Central memory CD8-positive, alpha-beta T cell (primary cell): ENCODE measurements at regions not wholly inside any gene's neighbourhood (a gene's known extent, or its start where the extent isn't known, plus 50 kb on each side); places are given as distances from the start of the nearest gene placed in this dataset.
"Not testable (repeated sequence)": the region's sequence is repeated elsewhere in the genome, so short reads cannot be mapped to it uniquely, and the experiment has no call there.

ENCODE experiments used
- ATAC-seq: fragments of 150-1000 bp; cut with Tn5 transposase; replicated peaks from 2 replicates; pipeline ENCODE4 v1.10.0; 2022; ENCODE audit warnings: mild to moderate bottlenecking, moderate FRiP score, moderate number of reproducible peaks; ENCODE audit not compliant: poor library complexity, severe bottlenecking; ENCODE audit errors: extremely low read depth
- DNase-seq, 2 donors: peaks; one replicate each; pipeline ENCODE4 v3.0.0; 2021; ENCODE audit warnings: low spot score in 2 of 2
- H3K27ac Mint-ChIP-seq: one replicate; pipeline ENCODE4 v1.8.0; 2022; ENCODE audit warnings: low read depth, mild to moderate bottlenecking, moderate library complexity, mixed read lengths
- H3K27me3 Mint-ChIP-seq: one replicate; pipeline ENCODE4 v1.8.0; 2022; ENCODE audit warnings: mixed read lengths
- H3K36me3 Mint-ChIP-seq: one replicate; pipeline ENCODE4 v1.8.0; 2022; ENCODE audit warnings: mild to moderate bottlenecking, moderate library complexity, mixed read lengths; ENCODE audit not compliant: insufficient read depth
- H3K4me1 Mint-ChIP-seq: one replicate; pipeline ENCODE4 v1.8.0; 2022; ENCODE audit warnings: mixed read lengths
- H3K4me3 Mint-ChIP-seq: one replicate; pipeline ENCODE4 v1.8.0; 2022; ENCODE audit warnings: mild to moderate bottlenecking, moderate library complexity, mixed read lengths
- H3K9me3 Mint-ChIP-seq: one replicate; pipeline ENCODE4 v1.8.0; 2022; ENCODE audit warnings: mixed read lengths

DNA sequence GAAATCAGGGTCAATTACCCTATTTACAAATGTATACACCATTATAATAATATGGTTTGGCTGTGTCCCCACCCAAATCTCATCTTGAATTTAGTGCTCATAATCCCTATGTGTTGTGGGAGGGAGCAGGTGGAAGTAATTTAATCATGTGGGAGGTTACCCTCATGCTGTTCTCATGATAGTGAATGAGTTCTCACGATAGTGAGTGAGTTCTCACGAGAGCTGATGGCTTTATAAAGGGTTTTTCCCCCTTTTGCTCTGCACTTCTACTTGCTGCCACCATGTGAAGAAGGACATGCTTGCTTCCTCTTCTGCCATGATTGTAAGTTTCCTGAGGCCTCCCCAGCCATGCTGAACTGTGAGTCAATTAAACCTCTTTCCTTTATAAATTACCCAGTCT is 426.2 kb downstream of the AGTPBP1 start:
- not testable (repeated sequence) for DNase-seq, ATAC-seq, H3K27ac Mint-ChIP-seq, H3K4me3 Mint-ChIP-seq, H3K4me1 Mint-ChIP-seq, H3K36me3 Mint-ChIP-seq
- peaks cover 18% of the 10 kb centered on the region for H3K9me3 Mint-ChIP-seq
- peaks cover 33% of the 10 kb centered on the region for H3K27me3 Mint-ChIP-seq

DNA sequence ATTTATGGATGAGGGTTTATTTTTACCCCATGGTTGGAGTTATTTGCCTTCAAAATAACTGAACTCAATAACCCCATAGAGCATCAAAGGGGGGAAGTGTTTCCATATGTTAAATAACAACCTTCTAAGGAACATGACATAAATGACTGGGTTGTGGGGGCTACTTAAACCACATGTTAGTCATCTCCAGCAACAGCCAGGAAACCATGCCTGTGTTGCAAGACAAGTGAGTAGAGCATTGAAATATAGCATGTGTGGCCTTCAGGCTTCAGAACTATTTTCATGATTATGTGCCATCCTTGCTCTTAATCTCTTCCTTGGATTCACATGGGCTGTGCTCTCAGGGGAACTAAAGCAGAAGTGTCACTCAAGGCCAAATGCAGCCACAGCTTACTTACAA is 431.2 kb downstream of the AGTPBP1 start:
- peaks cover 18% of the 10 kb centered on the region for H3K9me3 Mint-ChIP-seq
- no peaks in the 10 kb centered on the region for H3K36me3 Mint-ChIP-seq
- H3K27ac Mint-ChIP-seq: no peak overlapping the region
- DNase-seq (no peak), ATAC-seq (no peak)
- no peaks in the 10 kb centered on the region for H3K4me1 Mint-ChIP-seq
- no peak overlapping the region for H3K4me3 Mint-ChIP-seq
- H3K27me3 Mint-ChIP-seq: peaks cover 18% of the 10 kb centered on the region

DNA sequence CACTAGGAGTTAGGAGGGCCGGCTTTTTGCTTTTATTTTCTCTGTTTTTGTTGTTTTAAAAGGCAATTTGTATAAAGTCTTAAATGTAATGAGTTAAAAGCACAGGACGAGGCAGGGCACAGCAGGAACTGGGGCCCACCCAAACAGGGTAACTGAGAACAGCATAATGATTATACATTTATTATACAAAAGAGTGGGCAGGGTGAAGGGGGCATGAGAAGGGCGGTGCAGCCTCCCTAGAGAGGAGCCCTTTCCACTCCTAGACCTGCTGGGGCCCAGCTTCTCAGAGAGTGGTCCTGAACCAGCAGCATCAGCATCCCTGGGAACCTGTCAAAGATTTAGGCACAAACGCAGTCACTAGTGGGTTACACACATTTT is 438.0 kb downstream of the AGTPBP1 start:
- Mint-ChIP-seq H3K9me3 (no peaks in the 10 kb centered on the region), H3K27ac (no peak overlapping the region), H3K36me3 (no peaks in the 10 kb centered on the region), H3K4me3 (no peak overlapping the region), H3K27me3 (peaks cover 44% of the 10 kb centered on the region), H3K4me1 (no peaks in the 10 kb centered on the region)
- ATAC-seq: no peak
- DNase-seq: no peak

DNA sequence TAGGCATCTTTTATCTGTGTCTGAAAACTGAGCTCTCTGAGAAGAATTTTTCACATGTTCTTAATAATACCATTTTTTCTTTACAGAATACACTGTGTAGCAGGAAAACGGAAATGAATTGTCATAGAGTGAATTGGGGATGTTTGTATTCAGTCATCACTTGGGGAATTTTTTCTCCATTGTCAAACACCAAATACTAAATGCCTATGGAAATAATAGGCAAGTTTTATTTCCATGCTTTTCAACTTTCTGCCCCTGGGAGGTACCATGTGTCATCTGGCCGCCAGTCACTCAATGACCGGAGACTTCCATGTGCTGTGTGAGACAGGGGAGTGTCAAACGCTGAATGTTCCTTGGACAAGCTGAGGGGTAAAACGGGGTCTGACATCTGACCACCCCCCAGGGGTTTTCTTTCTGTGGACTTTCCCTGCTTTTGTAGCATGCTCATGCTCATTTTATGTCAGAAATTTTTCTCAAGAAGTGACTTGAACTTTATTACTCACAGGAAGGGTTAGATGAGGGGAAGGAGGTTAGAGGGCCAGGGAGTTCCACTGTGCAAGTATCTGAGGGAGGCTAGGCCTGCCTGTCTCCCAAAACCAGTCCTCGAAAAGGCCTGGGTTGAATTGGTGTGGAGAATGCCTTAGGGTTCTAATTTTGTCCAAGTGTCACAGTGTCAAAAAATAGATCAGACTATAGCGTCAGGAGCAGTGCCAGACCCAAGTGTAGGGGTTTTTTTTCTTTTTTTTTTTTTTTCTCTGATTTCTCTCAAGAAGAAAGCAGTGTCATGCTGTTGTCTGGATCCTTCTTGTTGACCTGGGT is 438.6 kb downstream of the AGTPBP1 start:
- DNase-seq: no peak
- Mint-ChIP-seq H3K27ac (no peak overlapping the region), H3K4me1 (no peaks in the 10 kb centered on the region), H3K36me3 (no peaks in the 10 kb centered on the region), H3K9me3 (no peaks in the 10 kb centered on the region), H3K27me3 (peaks cover 50% of the 10 kb centered on the region), H3K4me3 (no peak overlapping the region)
- no peak for ATAC-seq

DNA sequence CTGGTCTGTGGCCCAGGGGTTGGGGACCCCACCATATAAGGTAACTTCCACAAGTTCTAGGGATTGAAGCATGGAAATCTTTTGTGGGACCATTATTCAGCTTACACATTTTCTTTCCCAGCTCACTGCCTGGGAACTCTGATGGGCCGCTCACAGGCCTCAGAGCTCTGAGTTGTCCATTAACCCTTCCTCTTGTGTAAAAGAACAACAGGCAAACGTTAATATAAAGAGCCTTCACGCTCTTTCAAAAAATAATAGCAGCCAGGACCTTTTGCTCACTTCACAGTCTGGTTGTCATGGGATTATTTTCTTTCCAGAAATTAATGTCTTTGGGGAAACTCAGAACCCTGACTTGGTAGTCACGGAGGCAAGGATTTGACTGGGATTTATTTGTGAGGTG is 443.3 kb downstream of the AGTPBP1 start:
- no peak overlapping the region for H3K4me3 Mint-ChIP-seq
- H3K27ac Mint-ChIP-seq: no peak overlapping the region
- H3K9me3 Mint-ChIP-seq: no peaks in the 10 kb centered on the region
- no peaks in the 10 kb centered on the region for H3K36me3 Mint-ChIP-seq
- DNase-seq (no peak), ATAC-seq (no peak)
- no peaks in the 10 kb centered on the region for H3K4me1 Mint-ChIP-seq
- H3K27me3 Mint-ChIP-seq: peaks cover 59% of the 10 kb centered on the region

DNA sequence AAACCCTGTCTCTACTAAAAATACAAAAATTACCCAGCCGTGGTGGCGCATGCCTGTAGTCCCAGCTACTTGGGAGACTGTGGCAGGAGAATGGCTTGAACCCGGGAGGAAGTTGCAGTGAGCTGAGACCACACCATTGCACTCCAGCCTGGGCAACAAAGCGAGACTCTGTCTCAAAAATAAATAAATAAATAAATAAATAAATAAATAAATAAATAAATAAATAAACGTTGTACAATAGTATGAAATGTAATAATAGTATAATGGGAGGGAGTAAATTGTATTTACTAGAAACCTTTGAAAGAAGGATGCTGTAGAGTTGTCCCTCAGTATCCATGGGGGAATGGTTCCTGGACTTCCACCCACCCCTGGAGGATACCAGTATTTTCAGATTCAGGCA is 446.5 kb downstream of the AGTPBP1 start:
- H3K4me1 Mint-ChIP-seq, H3K36me3 Mint-ChIP-seq, DNase-seq, H3K9me3 Mint-ChIP-seq, H3K4me3 Mint-ChIP-seq, ATAC-seq, H3K27ac Mint-ChIP-seq: not testable (repeated sequence)
- peaks cover 37% of the 10 kb centered on the region for H3K27me3 Mint-ChIP-seq

DNA sequence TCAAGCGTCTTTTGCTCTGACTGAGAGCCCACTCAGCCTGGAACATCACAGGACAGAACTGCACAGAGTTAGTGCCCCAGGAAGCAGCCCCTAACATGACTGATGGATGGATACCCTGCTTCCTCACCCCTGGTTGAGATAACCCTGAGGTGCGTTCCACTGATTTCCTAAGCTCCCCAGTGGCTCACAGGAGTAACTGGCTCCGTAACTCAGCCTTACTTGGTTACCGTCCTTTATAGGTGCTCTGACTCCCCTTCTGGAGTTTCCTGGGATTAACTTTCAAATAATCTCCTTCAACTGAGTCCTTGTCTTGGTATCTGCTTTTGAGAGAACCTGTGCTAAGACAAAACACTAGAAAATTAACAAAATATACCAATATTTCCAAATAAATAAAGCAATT is 449.5 kb downstream of the AGTPBP1 start:
- Mint-ChIP-seq H3K4me1 (peaks cover 15% of the 10 kb centered on the region), H3K36me3 (peaks cover 6% of the 10 kb centered on the region), H3K9me3 (no peaks in the 10 kb centered on the region), H3K27ac (no peak overlapping the region), H3K4me3 (no peak overlapping the region), H3K27me3 (peaks cover 9% of the 10 kb centered on the region)
- no peak for ATAC-seq
- DNase-seq: no peak

DNA sequence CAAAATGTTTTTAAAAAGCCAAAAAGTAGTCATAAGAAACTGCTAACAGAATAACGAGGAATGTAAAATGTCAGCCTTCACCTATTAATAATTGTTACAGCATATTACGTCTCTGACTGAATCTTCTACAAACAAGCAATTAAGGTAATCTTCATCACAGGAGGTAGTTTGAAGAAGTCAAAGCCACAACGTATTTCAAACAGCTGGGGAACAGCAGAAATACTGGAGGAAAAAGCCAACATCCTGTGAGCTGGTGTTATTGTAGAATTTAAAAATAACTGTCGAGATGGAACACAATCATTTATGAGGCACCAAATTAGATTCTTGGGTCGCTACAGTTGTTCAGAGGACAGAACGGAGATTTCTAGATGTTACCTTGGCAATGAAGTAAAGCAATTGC is 450.5 kb downstream of the AGTPBP1 start:
- DNase-seq: no peak
- Mint-ChIP-seq H3K27ac (no peak overlapping the region), H3K4me1 (peaks cover 15% of the 10 kb centered on the region), H3K9me3 (no peaks in the 10 kb centered on the region), H3K27me3 (peaks cover 9% of the 10 kb centered on the region), H3K36me3 (peaks cover 6% of the 10 kb centered on the region), H3K4me3 (no peak overlapping the region)
- ATAC-seq: no peak

DNA sequence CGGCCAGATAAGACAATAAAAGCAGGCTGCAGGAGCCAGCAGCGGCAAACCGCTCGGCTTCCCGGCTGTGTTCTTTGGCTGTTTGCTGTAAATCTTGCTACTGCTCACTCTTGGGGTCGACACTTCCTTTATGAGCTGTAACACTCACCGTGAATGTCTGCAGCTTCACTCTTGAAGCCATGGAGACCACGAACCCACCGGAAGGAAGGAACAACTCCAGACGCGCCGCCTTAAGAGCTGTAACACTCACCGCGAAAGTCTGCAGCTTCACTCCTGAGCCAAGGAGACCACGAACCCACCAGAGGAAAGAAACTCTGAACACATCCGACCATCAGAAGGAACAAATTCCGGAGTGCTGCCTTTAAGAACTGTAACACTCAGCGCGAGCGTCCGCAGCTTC is 451.7 kb downstream of the AGTPBP1 start:
- DNase-seq (peak in 1 of 2 donors; percentile 21), ATAC-seq (peak; percentile 68)
- Mint-ChIP-seq H3K9me3 (no peaks in the 10 kb centered on the region), H3K36me3 (peaks cover 6% of the 10 kb centered on the region), H3K4me3 (peak overlapping the region; percentile 28), H3K27ac (no peak overlapping the region), H3K27me3 (peaks cover 17% of the 10 kb centered on the region), H3K4me1 (peaks cover 15% of the 10 kb centered on the region)

DNA sequence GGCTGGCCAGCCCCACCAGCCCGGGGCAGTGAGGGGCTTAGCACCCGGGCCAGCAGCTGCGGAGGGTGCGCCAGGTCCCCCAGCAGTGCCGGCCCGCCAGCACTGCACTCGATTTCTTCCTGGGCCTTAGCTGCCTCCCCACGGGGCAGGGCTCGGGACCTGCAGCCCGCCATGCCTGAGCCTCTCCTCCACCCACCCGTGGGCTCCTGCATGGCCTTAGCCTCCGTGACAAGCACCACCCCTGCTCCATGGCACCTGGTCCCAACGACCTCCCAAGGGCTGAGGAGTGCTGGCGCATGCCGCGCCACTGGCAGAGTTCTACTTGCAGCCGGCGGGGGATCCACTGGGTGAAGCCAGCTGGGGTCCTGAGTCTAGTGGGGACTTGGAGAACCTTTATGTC is 452.6 kb downstream of the AGTPBP1 start:
- Mint-ChIP-seq H3K4me3 (no peak overlapping the region), H3K9me3 (no peaks in the 10 kb centered on the region), H3K36me3 (peaks cover 6% of the 10 kb centered on the region), H3K27me3 (peaks cover 17% of the 10 kb centered on the region), H3K27ac (no peak overlapping the region), H3K4me1 (peaks cover 15% of the 10 kb centered on the region)
- DNase-seq: no peak
- no peak for ATAC-seq

DNA sequence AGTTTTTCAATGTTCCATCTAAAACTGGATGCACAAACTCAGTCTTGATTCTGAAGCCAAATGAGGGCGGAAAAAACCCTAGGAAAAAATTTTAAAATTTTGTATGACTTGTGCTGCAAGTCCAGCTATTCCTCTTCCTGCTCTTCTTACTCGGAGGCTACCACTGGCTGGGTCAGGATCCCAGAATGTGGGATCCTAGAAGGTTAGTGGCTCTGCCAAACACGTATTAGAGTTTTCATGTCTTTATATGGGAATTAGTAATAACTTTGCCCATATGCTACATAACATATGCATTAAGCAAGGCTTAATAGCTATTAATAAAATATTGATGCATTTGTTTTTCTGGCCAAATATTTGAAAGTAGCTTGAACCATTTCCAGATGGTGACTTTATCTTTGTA is 458.3 kb downstream of the AGTPBP1 start:
- Mint-ChIP-seq H3K27me3 (peaks cover 51% of the 10 kb centered on the region), H3K36me3 (no peaks in the 10 kb centered on the region), H3K9me3 (no peaks in the 10 kb centered on the region), H3K4me1 (no peaks in the 10 kb centered on the region), H3K27ac (no peak overlapping the region), H3K4me3 (no peak overlapping the region)
- ATAC-seq (no peak), DNase-seq (no peak)

DNA sequence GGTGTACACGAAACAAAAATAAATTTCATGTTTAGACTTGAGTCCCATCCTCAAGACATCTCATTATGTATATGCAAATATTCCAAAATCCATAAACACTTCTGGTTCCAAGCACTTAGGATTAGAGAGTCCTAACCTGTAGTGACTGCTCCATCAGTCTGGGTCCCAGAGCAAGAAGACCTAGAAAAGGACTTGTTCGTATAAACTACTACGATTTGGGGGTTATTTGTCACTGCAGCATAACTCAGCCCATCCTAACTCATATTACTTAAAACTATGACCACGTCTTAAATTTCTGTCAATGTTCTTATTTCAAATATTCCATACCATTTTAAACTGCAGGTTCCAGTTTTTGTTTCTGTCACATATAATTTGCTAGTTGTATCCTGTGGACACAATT is 463.0 kb downstream of the AGTPBP1 start:
- Mint-ChIP-seq H3K4me1 (no peaks in the 10 kb centered on the region), H3K36me3 (no peaks in the 10 kb centered on the region), H3K27me3 (peaks cover 69% of the 10 kb centered on the region), H3K9me3 (no peaks in the 10 kb centered on the region), H3K27ac (no peak overlapping the region), H3K4me3 (no peak overlapping the region)
- DNase-seq: no peak
- ATAC-seq: no peak

DNA sequence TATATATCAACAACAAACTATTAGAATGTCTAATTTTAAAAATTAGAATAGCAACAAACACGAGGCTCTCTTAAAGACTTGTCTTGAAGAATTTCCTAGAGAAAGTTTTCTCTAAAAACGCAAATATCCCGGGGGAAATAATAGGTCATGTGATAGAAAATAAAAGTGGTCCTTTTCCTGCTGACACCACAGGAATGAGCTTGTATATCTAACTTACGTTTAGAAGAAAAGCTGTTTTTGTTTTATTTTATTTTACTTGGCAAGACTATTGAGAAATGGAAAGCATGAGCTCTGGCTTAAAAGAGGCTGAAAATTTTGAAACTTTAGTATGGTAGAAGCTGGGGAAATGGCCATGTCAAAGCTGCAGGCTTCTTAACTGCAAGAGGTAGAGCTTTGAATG is 465.0 kb downstream of the AGTPBP1 start:
- peaks cover 70% of the 10 kb centered on the region for H3K27me3 Mint-ChIP-seq
- no peak overlapping the region for H3K27ac Mint-ChIP-seq
- H3K9me3 Mint-ChIP-seq: no peaks in the 10 kb centered on the region
- DNase-seq: no peak
- no peaks in the 10 kb centered on the region for H3K36me3 Mint-ChIP-seq
- H3K4me3 Mint-ChIP-seq: no peak overlapping the region
- no peak for ATAC-seq
- H3K4me1 Mint-ChIP-seq: no peaks in the 10 kb centered on the region
